ENCODE measurements at regions not wholly inside any gene's neighbourhood (a gene's known extent, or its start where the extent isn't known, plus 50 kb on each side); places are given as distances from the start of the nearest gene placed in this dataset.

DNA sequence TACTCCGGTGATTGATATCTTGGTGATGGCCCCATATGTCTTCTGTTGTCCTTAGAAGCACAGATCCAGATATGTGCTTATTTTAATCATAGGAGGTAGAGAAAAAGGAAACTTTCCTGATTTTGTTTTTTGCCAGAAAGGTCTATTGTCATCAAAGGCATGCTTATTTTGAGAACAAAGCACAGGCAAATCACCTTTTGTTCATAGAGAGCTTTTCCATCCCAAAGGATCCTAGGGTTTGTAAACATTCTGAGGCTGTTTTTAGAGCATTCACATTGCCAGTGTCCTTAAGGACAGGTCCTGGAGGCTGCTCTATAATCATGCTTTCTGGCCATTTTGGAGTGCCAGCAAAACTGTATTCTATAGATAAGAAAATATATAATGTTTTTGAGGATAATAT lies 148.5 kb upstream of the SEL1L start:
- no peak overlapping the region for H3K27ac Mint-ChIP-seq (ENCODE audit: unreplicated experiment)
- H3K4me3 Mint-ChIP-seq (ENCODE audit: unreplicated experiment), result no peak overlapping the region
- intact Hi-C loops (cut with micrococcal nuclease; ENCODE audit: unreplicated experiment), result no loop called here
- TF ChIP-seq, protein P1, sequence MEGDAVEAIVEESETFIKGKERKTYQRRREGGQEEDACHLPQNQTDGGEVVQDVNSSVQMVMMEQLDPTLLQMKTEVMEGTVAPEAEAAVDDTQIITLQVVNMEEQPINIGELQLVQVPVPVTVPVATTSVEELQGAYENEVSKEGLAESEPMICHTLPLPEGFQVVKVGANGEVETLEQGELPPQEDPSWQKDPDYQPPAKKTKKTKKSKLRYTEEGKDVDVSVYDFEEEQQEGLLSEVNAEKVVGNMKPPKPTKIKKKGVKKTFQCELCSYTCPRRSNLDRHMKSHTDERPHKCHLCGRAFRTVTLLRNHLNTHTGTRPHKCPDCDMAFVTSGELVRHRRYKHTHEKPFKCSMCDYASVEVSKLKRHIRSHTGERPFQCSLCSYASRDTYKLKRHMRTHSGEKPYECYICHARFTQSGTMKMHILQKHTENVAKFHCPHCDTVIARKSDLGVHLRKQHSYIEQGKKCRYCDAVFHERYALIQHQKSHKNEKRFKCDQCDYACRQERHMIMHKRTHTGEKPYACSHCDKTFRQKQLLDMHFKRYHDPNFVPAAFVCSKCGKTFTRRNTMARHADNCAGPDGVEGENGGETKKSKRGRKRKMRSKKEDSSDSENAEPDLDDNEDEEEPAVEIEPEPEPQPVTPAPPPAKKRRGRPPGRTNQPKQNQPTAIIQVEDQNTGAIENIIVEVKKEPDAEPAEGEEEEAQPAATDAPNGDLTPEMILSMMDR (IDR thresholded peaks at IDR 0.05; ENCODE audit: insufficient read depth in 1 of 2, low read depth in 1 of 2, low read length in 1 of 2, severe bottlenecking in 1 of 2, unreplicated experiment in 1 of 2), result no peak
- no peaks in the 10 kb centered on the region for H3K36me3 ChIP-seq (ENCODE audit: control insufficient read depth, insufficient read depth, low read length)
- no peak overlapping the region for H3K4me3 ChIP-seq (ENCODE audit: low read depth, low read length)
- no peaks in the 10 kb centered on the region for H3K9me3 Mint-ChIP-seq (ENCODE audit: unreplicated experiment)
- peaks cover 30% of the 10 kb centered on the region for H3K27me3 Mint-ChIP-seq (ENCODE audit: insufficient read depth, unreplicated experiment)
- POLR2A ChIA-PET, result no interaction called here
- H3K27me3 ChIP-seq (replicated peaks; ENCODE audit: control insufficient read depth, insufficient read depth, low read length), result no peaks in the 10 kb centered on the region
- H3K4me1 ChIP-seq, result no peaks in the 10 kb centered on the region
- BruUV-seq (replicated peaks), result no TSS peak
- no peak for DNase-seq
- CTCF ChIA-PET, result no interaction called here
- H3K4me1 Mint-ChIP-seq (ENCODE audit: low read depth, unreplicated experiment), result no peaks in the 10 kb centered on the region
- no peaks in the 10 kb centered on the region for H3K9me3 ChIP-seq
- no peaks in the 10 kb centered on the region for H3K36me3 Mint-ChIP-seq (ENCODE audit: insufficient read depth, unreplicated experiment)

DNA sequence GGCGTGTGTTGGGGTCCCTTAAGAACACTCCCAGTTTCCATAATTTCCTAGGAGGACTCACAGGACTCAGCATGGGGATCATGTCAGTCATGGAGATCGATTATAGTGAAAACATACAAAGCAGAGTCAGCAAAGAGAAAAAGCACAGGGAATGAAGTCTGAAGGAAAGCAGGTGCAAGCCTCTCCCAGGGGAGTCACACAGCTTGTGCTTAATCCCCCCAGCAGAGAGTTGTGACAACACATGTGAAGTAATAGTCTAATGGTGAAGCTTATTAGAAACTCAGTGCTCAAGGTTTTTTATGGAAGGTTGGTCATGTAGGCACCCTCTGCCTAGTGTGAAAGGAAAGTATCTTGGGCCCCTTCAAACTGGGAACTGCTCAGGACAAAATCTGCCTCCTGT lies 149.0 kb upstream of the SEL1L start:
- intact Hi-C loops (cut with micrococcal nuclease; ENCODE audit: unreplicated experiment), result no loop called here

DNA sequence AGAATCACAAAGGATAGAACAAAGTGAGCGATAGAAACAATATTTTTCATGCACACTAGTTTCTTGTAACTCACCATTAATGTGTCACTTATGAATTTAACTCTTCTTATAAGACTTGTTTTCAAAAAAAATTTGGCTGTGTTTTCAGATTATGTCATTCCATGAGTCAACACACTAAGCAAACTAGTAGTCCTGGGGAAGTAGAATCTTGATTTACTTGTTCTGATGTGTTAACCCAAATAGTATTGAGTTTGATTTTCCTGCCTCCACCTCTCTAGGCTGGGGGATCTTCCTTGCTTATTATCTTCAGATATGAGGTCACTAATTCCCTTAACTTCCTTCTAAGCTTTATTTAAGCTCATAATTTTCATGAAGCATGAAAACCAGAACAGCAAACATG lies 151.0 kb upstream of the SEL1L start:
- H3K4me1 Mint-ChIP-seq (ENCODE audit: low read depth, unreplicated experiment), result no peaks in the 10 kb centered on the region
- Histone ChIP-seq H3K9me3 (no peaks in the 10 kb centered on the region), H3K4me3 (ENCODE audit: low read depth, low read length) (no peak overlapping the region), H3K36me3 (ENCODE audit: control insufficient read depth, insufficient read depth, low read length) (no peaks in the 10 kb centered on the region), H3K27me3 (replicated peaks; ENCODE audit: control insufficient read depth, insufficient read depth, low read length) (no peaks in the 10 kb centered on the region; the same call in 1 of the 2 replicates), H3K4me1 (no peaks in the 10 kb centered on the region)
- CTCF ChIA-PET, result no interaction called here
- no peaks in the 10 kb centered on the region for H3K36me3 Mint-ChIP-seq (ENCODE audit: insufficient read depth, unreplicated experiment)
- H3K4me3 Mint-ChIP-seq (ENCODE audit: unreplicated experiment), result no peak overlapping the region
- TF ChIP-seq, protein P1 (IDR thresholded peaks at IDR 0.05; ENCODE audit: insufficient read depth in 1 of 2, low read depth in 1 of 2, low read length in 1 of 2, severe bottlenecking in 1 of 2, unreplicated experiment in 1 of 2), result no peak
- no peak overlapping the region for H3K27ac Mint-ChIP-seq (ENCODE audit: unreplicated experiment)
- intact Hi-C loops (cut with micrococcal nuclease; ENCODE audit: unreplicated experiment), result no loop called here
- no peaks in the 10 kb centered on the region for H3K9me3 Mint-ChIP-seq (ENCODE audit: unreplicated experiment)
- DNase-seq, result no peak
- POLR2A ChIA-PET, result no interaction called here
- H3K27me3 Mint-ChIP-seq (ENCODE audit: insufficient read depth, unreplicated experiment), result peaks cover 21% of the 10 kb centered on the region
- BruUV-seq (replicated peaks), result no TSS peak

More for the DNA sequence above, 149.0 kb upstream of the SEL1L start:
- Mint-ChIP-seq H3K4me1 (ENCODE audit: low read depth, unreplicated experiment) (no peaks in the 10 kb centered on the region), H3K4me3 (ENCODE audit: unreplicated experiment) (no peak overlapping the region), H3K36me3 (ENCODE audit: insufficient read depth, unreplicated experiment) (no peaks in the 10 kb centered on the region), H3K27me3 (ENCODE audit: insufficient read depth, unreplicated experiment) (peaks cover 29% of the 10 kb centered on the region), H3K27ac (ENCODE audit: unreplicated experiment) (no peak overlapping the region), H3K9me3 (ENCODE audit: unreplicated experiment) (no peaks in the 10 kb centered on the region)
- no peak overlapping the region for H3K4me3 ChIP-seq (ENCODE audit: low read depth, low read length)
- ChIA-PET CTCF (no interaction called here), POLR2A (no interaction called here)
- BruUV-seq (replicated peaks), result no TSS peak
- H3K36me3 ChIP-seq (ENCODE audit: control insufficient read depth, insufficient read depth, low read length), result no peaks in the 10 kb centered on the region
- TF ChIP-seq, protein P1 (IDR thresholded peaks at IDR 0.05; ENCODE audit: insufficient read depth in 1 of 2, low read depth in 1 of 2, low read length in 1 of 2, severe bottlenecking in 1 of 2, unreplicated experiment in 1 of 2), result no peak
- H3K27me3 ChIP-seq (replicated peaks; ENCODE audit: control insufficient read depth, insufficient read depth, low read length), result no peaks in the 10 kb centered on the region
- no peaks in the 10 kb centered on the region for H3K9me3 ChIP-seq
- no peaks in the 10 kb centered on the region for H3K4me1 ChIP-seq
- no peak for DNase-seq

Data from Caco-2 (cell line).